MM.1S (cell line): ENCODE measurements at regions not wholly inside any gene's neighbourhood (a gene's known extent, or its start where the extent isn't known, plus 50 kb on each side); places are given as distances from the start of the nearest gene placed in this dataset.

ENCODE experiments used
- DNase-seq: peaks from one replicate; pipeline ENCODE4 v3.0.0-alpha.2; 2015
- H2AFZ ChIP-seq: fragments of 300-600 bp; sonication (generic); 2 replicates; pipeline ENCODE4 v1.6.0; 2016; ENCODE audit warnings: antibody characterized with exemption, low read length
- H3F3A ChIP-seq: fragments of 300-600 bp; sonication (generic); 2 replicates; pipeline ENCODE4 v1.6.1; 2016; ENCODE audit warnings: mild to moderate bottlenecking, antibody characterized with exemption, low read length, moderate library complexity, mixed read lengths; ENCODE audit not compliant: insufficient read depth
- H3K27ac ChIP-seq: fragments of 300-600 bp; sonication (generic); 2 replicates; pipeline ENCODE4 v1.5.1; 2016; ENCODE audit warnings: mild to moderate bottlenecking, low read length
- H3K27me3 ChIP-seq: fragments of 300-600 bp; sonication (generic); replicated peaks from 2 replicates; pipeline ENCODE4 v1.6.0; 2016; ENCODE audit warnings: low read length; ENCODE audit not compliant: insufficient read depth
- H3K36me3 ChIP-seq: fragments of 300-600 bp; sonication (generic); replicated peaks from 2 replicates; pipeline ENCODE4 v1.6.1; 2016; ENCODE audit warnings: mild to moderate bottlenecking, low read length, mixed read lengths; ENCODE audit not compliant: insufficient read depth
- H3K4me1 ChIP-seq: fragments of 300-600 bp; sonication (generic); 2 replicates; pipeline ENCODE4 v1.6.1; 2016; ENCODE audit warnings: low read length, mixed read lengths
- H3K4me2 ChIP-seq: fragments of 300-600 bp; sonication (generic); 2 replicates; pipeline ENCODE4 v1.6.0; 2016; ENCODE audit warnings: low read depth, low read length
- H3K4me3 ChIP-seq: fragments of 300-600 bp; sonication (generic); 2 replicates; pipeline ENCODE4 v1.5.1; 2016; ENCODE audit warnings: low read length, mixed read lengths
- H3K79me2 ChIP-seq: fragments of 300-600 bp; sonication (generic); 2 replicates; pipeline ENCODE4 v1.6.1; 2016; ENCODE audit warnings: mixed run types, low read length, mixed read lengths
- H3K9ac ChIP-seq: fragments of 300-600 bp; sonication (generic); 2 replicates; pipeline ENCODE4 v1.6.1; 2016; ENCODE audit warnings: low read length, mixed read lengths
- H3K9me2 ChIP-seq: fragments of 300-600 bp; sonication (generic); replicated peaks from 2 replicates; pipeline ENCODE4 v1.6.1; 2016; ENCODE audit warnings: mild to moderate bottlenecking, low read length, mixed read lengths; ENCODE audit not compliant: insufficient read depth
- H3K9me3 ChIP-seq: fragments of 300-600 bp; sonication (generic); replicated peaks from 2 replicates; pipeline ENCODE4 v1.6.1; 2016; ENCODE audit warnings: mild to moderate bottlenecking, low read length, mixed read lengths; ENCODE audit not compliant: insufficient read depth
- H4K20me1 ChIP-seq: fragments of 300-600 bp; sonication (generic); 2 replicates; pipeline ENCODE4 v1.6.1; 2016; ENCODE audit warnings: mild to moderate bottlenecking, low read length, moderate library complexity, mixed read lengths; ENCODE audit not compliant: insufficient read depth
- EZH2 ChIP-seq: fragments of 300-600 bp; sonication (generic); optimal IDR thresholded peaks from 2 replicates; pipeline ENCODE3; 2017; ENCODE audit warnings: low read depth, mild to moderate bottlenecking, antibody characterized with exemption, low read length, mixed read lengths
- EZH2phosphoT487 ChIP-seq: fragments of 300-600 bp; sonication (generic); IDR thresholded peaks from 2 replicates; pipeline ENCODE4 v1.6.1; 2018; ENCODE audit warnings: antibody characterized with exemption, low read length
- TF ChIP-seq, protein P1 (sequence below): fragments of 300-600 bp; sonication (generic); IDR thresholded peaks from 2 replicates; pipeline ENCODE4 v1.5.1; 2016; ENCODE audit warnings: antibody characterized with exemption, low read length, mixed read lengths

DNA sequence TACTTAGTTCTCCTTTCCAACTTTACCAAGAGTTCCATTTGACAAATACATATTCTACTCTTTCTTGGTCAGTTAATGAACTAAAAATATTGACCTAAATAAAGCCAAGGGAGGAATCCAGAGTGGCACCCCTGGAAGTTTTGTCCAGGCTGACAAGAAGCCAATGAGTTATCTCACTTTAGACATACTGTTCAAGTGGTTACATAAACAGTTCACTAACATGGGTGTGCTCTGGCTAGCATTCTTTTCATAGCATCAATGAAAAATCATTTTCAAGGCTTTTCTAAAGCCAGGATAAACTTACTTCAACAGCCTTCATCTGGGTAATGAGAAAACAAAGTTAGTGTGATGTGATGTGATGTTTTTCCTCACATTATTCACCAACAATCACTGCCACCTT is 649.4 kb downstream of the TDRD15 start:
- no peaks in the 10 kb centered on the region for H3F3A ChIP-seq
- H3K9me2 ChIP-seq, result no peaks in the 10 kb centered on the region
- no peaks in the 10 kb centered on the region for H3K9me3 ChIP-seq
- no peak overlapping the region for H3K4me3 ChIP-seq
- H4K20me1 ChIP-seq, result no peaks in the 10 kb centered on the region
- no peaks in the 10 kb centered on the region for H3K27me3 ChIP-seq
- DNase-seq, result no peak
- no peak overlapping the region for H3K27ac ChIP-seq
- no peaks in the 10 kb centered on the region for H3K4me1 ChIP-seq
- no peak overlapping the region for H3K4me2 ChIP-seq
- no peaks in the 10 kb centered on the region for H3K79me2 ChIP-seq
- no peak overlapping the region for H2AFZ ChIP-seq
- H3K9ac ChIP-seq, result no peak overlapping the region
- TF ChIP-seq, protein P1, sequence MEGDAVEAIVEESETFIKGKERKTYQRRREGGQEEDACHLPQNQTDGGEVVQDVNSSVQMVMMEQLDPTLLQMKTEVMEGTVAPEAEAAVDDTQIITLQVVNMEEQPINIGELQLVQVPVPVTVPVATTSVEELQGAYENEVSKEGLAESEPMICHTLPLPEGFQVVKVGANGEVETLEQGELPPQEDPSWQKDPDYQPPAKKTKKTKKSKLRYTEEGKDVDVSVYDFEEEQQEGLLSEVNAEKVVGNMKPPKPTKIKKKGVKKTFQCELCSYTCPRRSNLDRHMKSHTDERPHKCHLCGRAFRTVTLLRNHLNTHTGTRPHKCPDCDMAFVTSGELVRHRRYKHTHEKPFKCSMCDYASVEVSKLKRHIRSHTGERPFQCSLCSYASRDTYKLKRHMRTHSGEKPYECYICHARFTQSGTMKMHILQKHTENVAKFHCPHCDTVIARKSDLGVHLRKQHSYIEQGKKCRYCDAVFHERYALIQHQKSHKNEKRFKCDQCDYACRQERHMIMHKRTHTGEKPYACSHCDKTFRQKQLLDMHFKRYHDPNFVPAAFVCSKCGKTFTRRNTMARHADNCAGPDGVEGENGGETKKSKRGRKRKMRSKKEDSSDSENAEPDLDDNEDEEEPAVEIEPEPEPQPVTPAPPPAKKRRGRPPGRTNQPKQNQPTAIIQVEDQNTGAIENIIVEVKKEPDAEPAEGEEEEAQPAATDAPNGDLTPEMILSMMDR, result no peak
- TF ChIP-seq EZH2phosphoT487 (no peak), EZH2 (no peak)
- H3K36me3 ChIP-seq, result no peaks in the 10 kb centered on the region

DNA sequence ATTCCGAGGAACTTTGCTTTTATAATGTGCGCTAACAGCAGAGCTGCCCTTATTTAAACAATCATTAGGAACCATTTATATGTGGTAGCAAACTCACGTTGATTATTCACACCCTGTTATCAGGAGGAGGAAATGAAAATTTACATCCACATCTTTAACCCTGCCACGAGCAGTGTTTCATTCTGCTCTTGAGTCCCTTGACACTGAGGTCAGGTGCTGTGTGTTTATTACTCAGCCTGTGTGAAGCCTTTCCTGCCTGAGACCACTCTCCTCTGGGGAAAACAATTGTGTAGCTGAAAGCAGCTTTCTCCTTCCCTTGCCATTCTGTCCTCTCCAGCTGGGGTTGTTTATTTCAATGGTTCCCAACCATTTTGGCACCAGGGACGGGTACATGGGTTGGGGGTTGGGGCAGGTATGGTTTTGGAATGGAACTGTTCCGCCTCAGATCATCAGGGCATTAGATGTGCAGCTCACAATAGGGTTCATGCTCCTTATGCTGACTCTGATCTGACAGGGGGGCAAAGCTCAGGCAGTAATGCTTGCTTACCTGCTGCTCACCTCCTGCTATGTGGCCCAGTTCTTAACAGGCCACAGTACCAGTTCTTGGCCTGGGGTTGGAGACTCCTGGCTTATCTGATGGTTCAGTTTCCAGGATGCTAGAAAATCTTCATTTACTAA is 651.1 kb downstream of the TDRD15 start:
- Histone ChIP-seq H3F3A (no peaks in the 10 kb centered on the region), H3K4me2 (no peak overlapping the region), H3K36me3 (no peaks in the 10 kb centered on the region), H3K4me3 (no peak overlapping the region), H3K9ac (no peak overlapping the region), H3K27ac (no peak overlapping the region), H2AFZ (no peak overlapping the region), H3K9me3 (no peaks in the 10 kb centered on the region), H4K20me1 (no peaks in the 10 kb centered on the region), H3K27me3 (no peaks in the 10 kb centered on the region), H3K79me2 (no peaks in the 10 kb centered on the region), H3K4me1 (no peaks in the 10 kb centered on the region), H3K9me2 (no peaks in the 10 kb centered on the region)
- no peak for DNase-seq
- TF ChIP-seq EZH2phosphoT487 (no peak), EZH2 (no peak)
- TF ChIP-seq, protein P1, result no peak

DNA sequence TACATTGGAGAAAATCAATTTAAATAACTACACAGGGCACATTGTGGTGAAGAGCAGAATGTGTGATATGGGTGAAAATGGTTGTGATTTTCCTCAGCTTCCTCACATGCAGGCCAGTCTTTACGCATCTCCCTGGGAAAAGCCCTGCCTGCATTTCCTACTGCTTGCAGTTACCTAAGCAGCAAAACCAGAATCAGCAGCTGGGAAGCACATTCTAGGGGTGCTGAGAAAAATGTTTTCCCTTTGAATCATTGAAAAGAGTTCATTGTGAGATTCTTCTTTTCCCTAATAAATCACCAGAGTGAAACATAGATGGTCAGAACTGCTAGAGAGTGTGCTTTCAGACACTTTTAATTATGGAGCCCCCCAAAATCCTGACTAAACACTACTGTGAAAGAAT is 656.0 kb downstream of the TDRD15 start:
- Histone ChIP-seq H3F3A (no peaks in the 10 kb centered on the region), H3K27me3 (no peaks in the 10 kb centered on the region), H4K20me1 (no peaks in the 10 kb centered on the region), H3K9me2 (no peaks in the 10 kb centered on the region), H3K4me3 (no peak overlapping the region), H3K36me3 (no peaks in the 10 kb centered on the region), H3K9ac (no peak overlapping the region), H3K4me1 (no peaks in the 10 kb centered on the region), H3K27ac (no peak overlapping the region), H2AFZ (no peak overlapping the region), H3K4me2 (no peak overlapping the region), H3K79me2 (no peaks in the 10 kb centered on the region), H3K9me3 (no peaks in the 10 kb centered on the region)
- TF ChIP-seq, protein P1, result no peak
- no peak for TF ChIP-seq EZH2phosphoT487
- no peak for TF ChIP-seq EZH2
- no peak for DNase-seq
